Naive thymus-derived CD4-positive, alpha-beta T cell (primary cell): ENCODE measurements at regions not wholly inside any gene's neighbourhood (a gene's known extent, or its start where the extent isn't known, plus 50 kb on each side); places are given as distances from the start of the nearest gene placed in this dataset.

Source experiments
- ATAC-seq: fragments of 150-1000 bp; cut with Tn5 transposase; 2 replicates; pipeline ENCODE4 v1.10.0; 2021; ENCODE audit warnings: mild to moderate bottlenecking, moderate library complexity
- CTCF ChIA-PET: fragments of 350-600 bp; sonication (Branson Sonifier 250); formaldehyde crosslinking; loops from one replicate; lab custom pipeline; 2021; ENCODE audit warnings: antibody characterized with exemption; lab: Charles Lee
- POLR2A ChIA-PET: fragments of 350-600 bp; sonication (Branson Sonifier 250); formaldehyde crosslinking; loops from one replicate; lab custom pipeline; 2021; ENCODE audit warnings: antibody characterized with exemption, inconsistent platforms; lab: Charles Lee
- DNase-seq, 9 donors: peaks; one replicate each; pipeline versions ENCODE4 v3.0.0 to v3.0.0-alpha.2; 2020 to 2022; ENCODE audit warnings: mixed read lengths in 1 of 9
- H3K27ac ChIP-seq: one replicate; pipeline ENCODE4 v1.7.0; 2013; ENCODE audit warnings: mild to moderate bottlenecking, low read depth, low read length, moderate library complexity
- H3K27me3 ChIP-seq, 2 donors: one replicate each; pipeline ENCODE4 v1.7.0; 2013; ENCODE audit warnings: low read length in 2 of 2, mild to moderate bottlenecking in 2 of 2, moderate library complexity in 2 of 2; ENCODE audit not compliant: control insufficient read depth in 2 of 2, insufficient read depth in 2 of 2
- H3K36me3 ChIP-seq, 3 experiments: 1 replicate in 2 of 3; 2 replicates in 1 of 3; pipeline ENCODE4 v1.7.0; 2013; ENCODE audit warnings: low read length in 3 of 3, mild to moderate bottlenecking in 3 of 3, moderate library complexity in 1 of 3; ENCODE audit not compliant: insufficient read depth in 3 of 3, control insufficient read depth in 2 of 3
- H3K4me1 ChIP-seq, 2 donors: one replicate each; pipeline ENCODE4 v1.7.0; 2013; ENCODE audit warnings: low read length in 2 of 2, mild to moderate bottlenecking in 2 of 2, moderate library complexity in 1 of 2; ENCODE audit not compliant: control insufficient read depth in 2 of 2, insufficient read depth in 2 of 2
- H3K4me3 ChIP-seq: 2 replicates; pipeline ENCODE4 v1.7.0; 2013; ENCODE audit warnings: mild to moderate bottlenecking, low read length
- H3K9me3 ChIP-seq, 3 experiments: 1 replicate in 2 of 3; 2 replicates in 1 of 3; pipeline ENCODE4 v1.7.0; 2013; ENCODE audit warnings: low read length in 3 of 3; ENCODE audit not compliant: control insufficient read depth in 2 of 3
- H3K27ac Mint-ChIP-seq, 9 donors: one replicate each; pipeline ENCODE4 v1.8.0; 2020 to 2022; ENCODE audit warnings: mixed read lengths in 9 of 9, mild to moderate bottlenecking in 8 of 9, moderate library complexity in 5 of 9, inconsistent platforms in 2 of 9
- H3K27me3 Mint-ChIP-seq, 5 donors: one replicate each; pipeline ENCODE4 v1.8.0; 2021 to 2022; ENCODE audit warnings: mixed read lengths in 5 of 5, mild to moderate bottlenecking in 1 of 5
- H3K36me3 Mint-ChIP-seq, 5 donors: one replicate each; pipeline ENCODE4 v1.8.0; 2020 to 2022; ENCODE audit warnings: mixed read lengths in 5 of 5, mild to moderate bottlenecking in 3 of 5, inconsistent platforms in 1 of 5
- H3K4me1 Mint-ChIP-seq, 7 donors: one replicate each; pipeline ENCODE4 v1.8.0; 2020 to 2022; ENCODE audit warnings: mixed read lengths in 7 of 7, mild to moderate bottlenecking in 3 of 7, inconsistent platforms in 1 of 7
- H3K4me3 Mint-ChIP-seq, 10 donors: one replicate each; pipeline ENCODE4 v1.8.0; 2020 to 2022; ENCODE audit warnings: mild to moderate bottlenecking in 10 of 10, mixed read lengths in 10 of 10, moderate library complexity in 6 of 10, inconsistent platforms in 2 of 10
- H3K9me3 Mint-ChIP-seq, 11 donors: one replicate each; pipeline ENCODE4 v1.8.0; 2020 to 2022; ENCODE audit warnings: mixed read lengths in 11 of 11, mild to moderate bottlenecking in 4 of 11, inconsistent platforms in 1 of 11, moderate library complexity in 1 of 11
- intact Hi-C, 2 donors: fragments of 100-400 bp; cut with micrococcal nuclease; formaldehyde crosslinking; loops; one replicate each; pipeline ENCODE4 v1.15.1; 2023

DNA sequence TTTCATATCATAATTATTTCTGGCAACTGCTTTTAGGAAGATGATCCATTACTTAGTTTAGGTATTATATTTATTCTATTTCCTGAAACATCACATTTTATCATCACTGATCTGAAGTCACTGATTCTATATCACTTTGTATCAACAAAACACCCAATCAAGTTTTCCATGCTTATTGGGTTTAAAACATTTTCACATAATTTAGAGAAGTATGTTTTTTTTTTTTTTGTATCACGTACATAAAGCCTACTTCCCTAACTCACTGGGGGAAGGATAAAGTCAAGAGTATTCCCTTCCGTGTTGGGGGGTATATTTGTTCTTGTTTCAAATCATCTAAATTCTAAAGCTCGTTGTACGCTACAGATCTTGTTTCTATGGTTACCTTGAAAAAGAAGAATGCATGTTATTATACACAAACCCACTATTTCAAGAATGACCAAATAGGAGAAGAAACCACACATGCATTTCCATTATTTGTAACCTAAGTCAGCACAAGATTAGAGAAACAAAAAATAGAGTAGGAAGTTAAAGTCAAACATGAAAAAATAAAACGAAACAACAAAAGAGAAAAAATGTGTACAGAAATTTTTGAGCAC is 637.2 kb upstream of the MIR17HG start:
- ChIA-PET CTCF (no interaction called here), POLR2A (no interaction called here)
- no peak overlapping the region for H3K4me3 Mint-ChIP-seq
- Histone ChIP-seq H3K36me3 (no peaks in the 10 kb centered on the region), H3K4me1 (no peaks in the 10 kb centered on the region), H3K27ac (no peak overlapping the region), H3K4me3 (no peak overlapping the region), H3K27me3 (no peaks in the 10 kb centered on the region), H3K9me3 (no peaks in the 10 kb centered on the region)
- no peak for DNase-seq
- no peak overlapping the region for H3K27ac Mint-ChIP-seq
- H3K9me3 Mint-ChIP-seq, result peaks cover 0 to 33% (median 4%) of the 10 kb centered on the region in 11 donors
- H3K27me3 Mint-ChIP-seq, result no peaks in the 10 kb centered on the region
- intact Hi-C loops, result no loop called here
- H3K4me1 Mint-ChIP-seq, result peaks cover 0 to 1% (median 0%) of the 10 kb centered on the region in 7 donors
- H3K36me3 Mint-ChIP-seq, result no peaks in the 10 kb centered on the region
- ATAC-seq, result no peak

GRCh38 chr13:90713441-90714133 is 633.9 kb upstream of the MIR17HG start:
- intact Hi-C loops, result no loop called here
- Histone ChIP-seq H3K4me1 (no peaks in the 10 kb centered on the region), H3K36me3 (no peaks in the 10 kb centered on the region), H3K27me3 (no peaks in the 10 kb centered on the region), H3K27ac (no peak overlapping the region), H3K9me3 (no peaks in the 10 kb centered on the region), H3K4me3 (no peak overlapping the region)
- peaks cover 0 to 27% (median 3%) of the 10 kb centered on the region in 11 donors for H3K9me3 Mint-ChIP-seq
- POLR2A ChIA-PET, result no interaction called here
- DNase-seq (no peak), ATAC-seq (peak; percentile 22)
- no peak overlapping the region for H3K27ac Mint-ChIP-seq
- CTCF ChIA-PET, result no interaction called here
- peaks cover 0 to 1% (median 0%) of the 10 kb centered on the region in 7 donors for H3K4me1 Mint-ChIP-seq
- no peak overlapping the region for H3K4me3 Mint-ChIP-seq
- H3K27me3 Mint-ChIP-seq, result no peaks in the 10 kb centered on the region
- no peaks in the 10 kb centered on the region for H3K36me3 Mint-ChIP-seq

DNA sequence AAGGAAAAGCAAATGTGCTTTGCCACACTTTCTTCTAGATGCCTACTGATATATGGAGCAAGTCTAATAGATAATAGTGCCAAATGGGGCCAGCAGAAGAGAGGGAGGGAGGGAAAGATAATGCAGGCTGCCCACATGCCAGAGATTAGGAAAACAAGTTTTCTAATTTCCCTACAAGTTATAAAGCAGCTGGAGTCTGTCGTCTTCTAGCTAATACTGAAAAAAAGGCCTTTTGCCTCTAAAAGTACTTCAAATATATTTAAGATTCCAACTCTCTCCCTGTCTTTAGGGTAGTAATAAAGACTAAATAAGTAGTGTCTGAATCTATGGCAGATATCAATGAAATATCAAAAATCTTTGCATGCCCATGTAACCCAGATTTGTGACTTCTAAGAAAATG is 632.0 kb upstream of the MIR17HG start:
- Histone ChIP-seq H3K9me3 (no peaks in the 10 kb centered on the region), H3K4me1 (no peaks in the 10 kb centered on the region), H3K36me3 (no peaks in the 10 kb centered on the region), H3K4me3 (no peak overlapping the region), H3K27ac (no peak overlapping the region), H3K27me3 (no peaks in the 10 kb centered on the region)
- Mint-ChIP-seq H3K27ac (no peak overlapping the region), H3K36me3 (no peaks in the 10 kb centered on the region), H3K4me3 (no peak overlapping the region), H3K9me3 (peaks cover 0 to 24% (median 3%) of the 10 kb centered on the region in 11 donors), H3K4me1 (peaks cover 0 to 1% (median 0%) of the 10 kb centered on the region in 7 donors), H3K27me3 (no peaks in the 10 kb centered on the region)
- intact Hi-C loops, result no loop called here
- ATAC-seq (no peak), DNase-seq (no peak)
- ChIA-PET POLR2A (no interaction called here), CTCF (no interaction called here)

- peaks cover 2 to 26% (median 4%) of the 10 kb centered on the region in 11 donors for H3K9me3 Mint-ChIP-seq
- no peak overlapping the region for H3K4me3 Mint-ChIP-seq
- ChIA-PET CTCF (no interaction called here), POLR2A (no interaction called here)
- Histone ChIP-seq H3K4me3 (no peak overlapping the region), H3K27me3 (no peaks in the 10 kb centered on the region), H3K4me1 (no peaks in the 10 kb centered on the region), H3K36me3 (no peaks in the 10 kb centered on the region), H3K9me3 (no peaks in the 10 kb centered on the region), H3K27ac (no peak overlapping the region)
- DNase-seq, result no peak
- H3K27ac Mint-ChIP-seq, result no peak overlapping the region
- ATAC-seq, result no peak
- peaks cover 0 to 1% (median 0%) of the 10 kb centered on the region in 7 donors for H3K4me1 Mint-ChIP-seq
- no peaks in the 10 kb centered on the region for H3K27me3 Mint-ChIP-seq
- intact Hi-C loops, result no loop called here
- H3K36me3 Mint-ChIP-seq, result no peaks in the 10 kb centered on the region
Measured at GRCh38 chr13:90717451-90717936, 630.0 kb upstream of the MIR17HG start.

GRCh38 chr13:90719461-90719860 is 628.0 kb upstream of the MIR17HG start:
- ChIA-PET CTCF (no interaction called here), POLR2A (no interaction called here)
- Mint-ChIP-seq H3K4me3 (no peak overlapping the region), H3K4me1 (no peaks in the 10 kb centered on the region), H3K36me3 (no peaks in the 10 kb centered on the region), H3K27ac (no peak overlapping the region), H3K27me3 (no peaks in the 10 kb centered on the region), H3K9me3 (peaks cover 0 to 17% (median 3%) of the 10 kb centered on the region in 11 donors)
- no peaks in the 10 kb centered on the region for H3K27me3 ChIP-seq
- H3K4me3 ChIP-seq, result no peak overlapping the region
- H3K4me1 ChIP-seq, result no peaks in the 10 kb centered on the region
- H3K36me3 ChIP-seq, result no peaks in the 10 kb centered on the region
- intact Hi-C loops, result no loop called here
- no peak for DNase-seq
- ATAC-seq, result no peak
- no peaks in the 10 kb centered on the region for H3K9me3 ChIP-seq
- H3K27ac ChIP-seq, result no peak overlapping the region

- POLR2A ChIA-PET, result no interaction called here
- ATAC-seq, result no peak
Measured at GRCh38 chr13:90721937-90722336, 625.5 kb upstream of the MIR17HG start.

DNA sequence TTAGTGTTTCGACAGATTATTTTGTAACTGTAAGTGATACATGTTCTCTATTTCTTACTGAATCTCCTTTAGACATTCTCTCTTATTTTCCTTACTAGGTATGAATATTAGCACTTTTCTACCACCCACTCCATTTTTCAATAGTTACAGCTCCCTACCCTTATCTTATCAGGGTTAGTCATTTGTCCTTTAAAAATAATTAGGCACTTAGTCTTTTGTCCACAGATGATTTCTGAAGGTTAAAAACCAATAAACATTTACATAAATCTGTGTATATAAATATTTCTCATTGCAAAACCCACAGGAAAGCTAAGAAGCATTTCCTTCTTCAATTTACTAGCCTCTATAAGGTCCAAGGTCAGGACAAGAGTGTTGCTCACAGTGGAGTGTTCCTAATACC is 624.1 kb upstream of the MIR17HG start:
- Mint-ChIP-seq H3K36me3 (no peaks in the 10 kb centered on the region), H3K4me1 (peaks cover 0 to 3% (median 0%) of the 10 kb centered on the region in 7 donors), H3K27me3 (no peaks in the 10 kb centered on the region), H3K4me3 (no peak overlapping the region), H3K27ac (no peak overlapping the region), H3K9me3 (peaks cover 0 to 20% (median 6%) of the 10 kb centered on the region in 11 donors)
- no peak for DNase-seq
- no peak for ATAC-seq
- H3K27ac ChIP-seq, result no peak overlapping the region
- intact Hi-C loops, result no loop called here
- POLR2A ChIA-PET, result no interaction called here
- CTCF ChIA-PET, result interaction anchor here (0.7 kb wide), 1 partner anchor 66 kb away, joined by 3 read pairs; no protein-coding TSS in a partner anchor
- no peaks in the 10 kb centered on the region for H3K4me1 ChIP-seq
- H3K9me3 ChIP-seq, result no peaks in the 10 kb centered on the region
- H3K36me3 ChIP-seq, result no peaks in the 10 kb centered on the region
- H3K4me3 ChIP-seq, result no peak overlapping the region
- no peaks in the 10 kb centered on the region for H3K27me3 ChIP-seq

More at GRCh38 chr13:90721937-90722336, 625.5 kb upstream of the MIR17HG start:
- no peaks in the 10 kb centered on the region for H3K27me3 ChIP-seq
- DNase-seq, result no peak
- no peak overlapping the region for H3K27ac ChIP-seq
- Mint-ChIP-seq H3K27me3 (no peaks in the 10 kb centered on the region), H3K9me3 (peaks cover 0 to 22% (median 3%) of the 10 kb centered on the region in 11 donors), H3K4me3 (no peak overlapping the region), H3K27ac (no peak overlapping the region), H3K4me1 (peaks cover 0 to 3% (median 0%) of the 10 kb centered on the region in 7 donors), H3K36me3 (no peaks in the 10 kb centered on the region)
- no peaks in the 10 kb centered on the region for H3K4me1 ChIP-seq
- H3K4me3 ChIP-seq, result no peak overlapping the region
- no peaks in the 10 kb centered on the region for H3K36me3 ChIP-seq
- no peaks in the 10 kb centered on the region for H3K9me3 ChIP-seq
- intact Hi-C loops, result no loop called here
- CTCF ChIA-PET, result no interaction called here
